NB4 (cell line): ENCODE measurements at regions not wholly inside any gene's neighbourhood (a gene's known extent, or its start where the extent isn't known, plus 50 kb on each side); places are given as distances from the start of the nearest gene placed in this dataset.

Experiments used
- CTCF ChIP-seq: IDR thresholded peaks from one replicate; pipeline ENCODE4 v1.5.1; 2012; ENCODE audit warnings: low read depth, low read length
- MYC ChIP-seq: IDR thresholded peaks from 2 replicates; pipeline ENCODE4 v1.6.1; 2011; ENCODE audit warnings: low read depth, low read length
- TF ChIP-seq, protein P1 (sequence below): IDR thresholded peaks from 2 replicates; pipeline ENCODE4 v1.6.1; 2011; ENCODE audit warnings: low read depth, low read length

GRCh38 chr3:22988566-22988965, 214.6 kb upstream of the UBE2E2 start:
- no peak for TF ChIP-seq CTCF
- TF ChIP-seq MYC, result no peak
- TF ChIP-seq, protein P1, sequence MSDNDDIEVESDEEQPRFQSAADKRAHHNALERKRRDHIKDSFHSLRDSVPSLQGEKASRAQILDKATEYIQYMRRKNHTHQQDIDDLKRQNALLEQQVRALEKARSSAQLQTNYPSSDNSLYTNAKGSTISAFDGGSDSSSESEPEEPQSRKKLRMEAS, result no peak
